ENCODE measurements at regions not wholly inside any gene's neighbourhood (a gene's known extent, or its start where the extent isn't known, plus 50 kb on each side); places are given as distances from the start of the nearest gene placed in this dataset.

GRCh38 chr6:97958134-97958533 lies 675.1 kb upstream of the MMS22L start:
- TF ChIP-seq CTCF (IDR thresholded peaks at IDR 0.05; ENCODE audit: low read length) (no peak), EZH2 (optimal IDR thresholded peaks at IDR 0.05; ENCODE audit: low read depth, low read length) (no peak)

All from MM.1S (cell line).